ENCODE measurements at regions not wholly inside any gene's neighbourhood (a gene's known extent, or its start where the extent isn't known, plus 50 kb on each side); places are given as distances from the start of the nearest gene placed in this dataset.
A peak's percentile ranks its signal among the peaks of the same experiment; 100 is the strongest.
"Not testable (repeated sequence)": the region's sequence is repeated elsewhere in the genome, so short reads cannot be mapped to it uniquely, and the experiment has no call there.

DNA sequence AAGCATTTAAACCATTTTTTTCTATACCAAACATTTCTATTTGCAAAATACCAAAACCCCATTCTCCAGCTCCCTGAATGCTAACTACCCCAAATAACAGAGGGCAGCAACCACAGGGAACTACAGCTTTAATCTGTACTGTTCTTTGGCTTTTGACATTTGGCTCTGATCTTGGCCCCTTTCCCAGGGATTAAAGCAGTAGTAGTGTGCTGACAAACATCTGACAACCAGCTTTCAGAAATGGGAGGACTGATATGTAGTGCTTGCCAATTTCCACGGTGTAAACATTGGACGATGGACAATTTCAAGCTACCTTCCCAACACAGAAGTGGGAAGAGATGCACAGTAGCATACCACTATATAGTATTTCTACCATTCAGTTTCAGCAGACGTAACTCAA lies 88.4 kb upstream of the TEAD1 start:
- DNase-seq = peak; percentile 7

DNA sequence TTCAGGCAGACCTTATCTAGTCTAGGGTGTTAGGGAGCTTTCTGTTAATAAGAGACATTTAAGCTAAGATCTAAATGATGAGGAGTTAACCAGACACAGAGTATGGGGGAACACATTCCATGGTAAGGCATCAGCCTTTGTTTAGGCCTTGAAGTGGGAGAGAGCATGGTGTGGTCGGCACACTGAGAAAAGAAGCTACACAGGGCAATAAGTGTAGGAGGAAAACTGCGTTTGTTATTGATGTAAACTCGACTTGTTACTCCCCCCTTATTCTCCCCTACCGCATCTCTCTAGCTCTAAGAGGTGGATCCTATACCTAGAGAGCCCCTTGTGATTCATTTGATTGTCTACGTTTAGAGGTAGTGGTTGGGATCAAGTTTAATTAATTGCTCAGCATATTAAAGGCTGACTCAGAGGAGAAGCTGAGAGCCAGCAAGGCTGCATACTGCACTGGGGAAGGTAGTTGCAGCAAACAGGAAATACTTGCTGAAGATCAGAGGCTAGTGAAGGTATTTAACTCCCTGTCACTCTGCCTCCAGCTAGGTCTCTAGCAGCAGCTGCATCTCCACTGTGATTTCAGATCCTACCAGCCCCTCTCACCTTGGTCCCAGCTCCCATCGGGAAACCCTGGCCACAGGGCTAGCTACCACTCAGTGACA lies 86.8 kb upstream of the TEAD1 start:
- DNase-seq = no peak

- no peak for DNase-seq
Observed at GRCh38 chr11:12591706-12592105, 82.5 kb upstream of the TEAD1 start.

DNA sequence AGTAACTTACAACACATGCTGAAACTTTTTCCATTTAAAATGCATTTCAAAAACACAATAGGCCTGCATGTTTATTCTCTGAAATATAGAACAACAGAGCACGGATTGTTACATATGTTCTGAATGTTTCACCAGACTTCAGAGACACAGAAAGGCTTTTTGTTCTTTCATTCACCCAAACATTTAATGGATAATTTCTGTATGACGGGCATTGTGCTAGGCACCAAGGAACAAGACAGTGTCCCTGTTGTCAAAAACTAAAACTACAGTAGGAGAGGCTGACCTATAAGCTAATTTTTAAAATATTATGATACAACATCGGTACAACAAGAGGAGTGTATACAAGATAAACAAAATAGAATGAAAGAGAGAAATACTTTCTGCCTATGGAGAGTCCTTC lies 81.9 kb upstream of the TEAD1 start:
- no peak for DNase-seq

DNA sequence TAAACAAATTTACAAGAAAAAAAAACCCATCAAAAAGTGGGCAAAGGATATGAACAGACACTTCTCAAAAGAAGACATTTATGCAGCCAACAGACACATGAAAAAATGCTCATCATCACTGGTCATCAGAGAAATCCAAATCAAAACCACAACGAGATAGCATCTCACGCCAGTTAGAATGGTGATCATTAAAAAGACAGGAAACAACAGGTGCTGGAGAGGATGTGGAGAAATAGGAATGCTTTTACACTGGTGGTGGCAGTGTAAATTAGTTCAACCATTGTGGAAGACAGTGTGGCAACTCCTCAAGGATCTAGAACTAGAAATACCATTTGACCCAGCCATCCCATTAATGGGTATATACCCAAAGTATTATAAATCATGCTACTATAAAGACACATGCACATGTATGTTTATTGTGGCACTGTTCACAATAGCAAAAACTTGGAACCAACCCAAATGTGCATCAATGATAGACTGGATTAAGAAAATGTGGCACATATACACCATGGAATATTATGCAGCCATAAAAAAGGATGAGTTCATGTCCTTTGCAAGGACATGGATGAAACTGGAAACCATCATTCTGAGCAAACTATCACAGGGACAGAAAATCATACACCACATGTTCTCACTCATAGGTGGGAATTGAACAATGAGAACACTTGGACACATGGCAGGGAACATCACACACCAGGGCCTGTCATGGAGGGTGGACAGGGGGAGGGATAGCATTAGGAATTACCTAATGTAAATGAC lies 79.0 kb upstream of the TEAD1 start:
- DNase-seq = not testable (repeated sequence)

GRCh38 chr11:12598330-12599256 lies 75.6 kb upstream of the TEAD1 start:
- DNase-seq = no peak

DNA sequence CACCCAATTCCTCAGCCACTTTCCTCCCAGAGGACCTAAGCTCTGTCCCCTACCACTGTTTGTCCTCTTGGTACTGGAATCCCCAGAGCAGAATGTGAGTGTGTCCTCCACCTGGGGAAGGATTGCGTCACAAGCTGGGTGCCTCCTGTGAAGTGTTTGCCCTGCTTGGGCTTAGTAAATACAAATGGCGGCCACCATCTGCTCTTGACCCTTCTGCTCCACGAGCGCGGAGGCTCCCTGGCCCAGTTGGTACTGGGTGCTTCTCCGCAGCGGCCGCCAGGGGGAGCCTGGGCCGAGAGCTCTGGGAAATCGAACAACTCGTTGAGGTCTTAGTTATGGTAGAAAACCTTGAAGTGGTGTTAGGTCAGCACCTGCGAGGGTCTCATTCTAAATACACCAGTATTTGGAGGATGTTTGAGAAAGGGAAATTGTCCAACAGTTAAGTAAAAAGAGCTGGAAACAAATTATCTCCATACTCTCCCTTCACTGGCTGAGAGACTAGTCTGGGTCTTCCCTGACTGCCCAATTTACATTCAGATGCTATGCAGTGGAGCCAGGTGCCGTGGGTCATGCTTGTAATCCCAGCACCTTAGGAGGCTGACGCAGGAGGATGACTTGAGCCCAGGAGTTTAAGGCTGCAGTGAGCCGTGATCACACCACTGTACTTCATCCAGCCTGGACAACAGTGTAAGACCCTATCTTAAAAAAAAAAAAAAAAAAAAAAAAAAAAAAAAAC lies 74.6 kb upstream of the TEAD1 start:
- peak; percentile 73 for DNase-seq

DNA sequence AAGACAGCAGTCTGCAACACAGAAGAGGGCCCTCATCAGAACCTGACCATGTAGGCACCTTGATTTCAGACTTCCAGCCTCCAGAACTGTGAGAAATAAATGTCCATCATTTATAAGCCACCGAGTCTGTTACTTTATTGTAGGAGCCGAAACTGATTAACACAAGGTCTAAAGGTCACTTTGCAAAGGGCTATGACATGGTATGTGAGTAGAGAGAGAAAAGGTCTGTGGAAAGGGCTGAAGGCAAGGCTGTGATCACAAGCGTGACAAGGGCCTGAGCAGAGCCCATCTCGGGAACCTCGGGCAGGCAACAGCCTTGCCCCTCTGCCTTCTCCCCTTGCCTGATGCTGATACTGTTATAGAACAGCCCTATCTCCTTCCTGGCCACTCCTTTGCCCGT lies 73.4 kb upstream of the TEAD1 start:
- no peak for DNase-seq

- no peak for DNase-seq
Observed at GRCh38 chr11:12602421-12602820, 71.8 kb upstream of the TEAD1 start.

- no peak for DNase-seq
Observed at GRCh38 chr11:12603143-12604088, 70.8 kb upstream of the TEAD1 start.

DNA sequence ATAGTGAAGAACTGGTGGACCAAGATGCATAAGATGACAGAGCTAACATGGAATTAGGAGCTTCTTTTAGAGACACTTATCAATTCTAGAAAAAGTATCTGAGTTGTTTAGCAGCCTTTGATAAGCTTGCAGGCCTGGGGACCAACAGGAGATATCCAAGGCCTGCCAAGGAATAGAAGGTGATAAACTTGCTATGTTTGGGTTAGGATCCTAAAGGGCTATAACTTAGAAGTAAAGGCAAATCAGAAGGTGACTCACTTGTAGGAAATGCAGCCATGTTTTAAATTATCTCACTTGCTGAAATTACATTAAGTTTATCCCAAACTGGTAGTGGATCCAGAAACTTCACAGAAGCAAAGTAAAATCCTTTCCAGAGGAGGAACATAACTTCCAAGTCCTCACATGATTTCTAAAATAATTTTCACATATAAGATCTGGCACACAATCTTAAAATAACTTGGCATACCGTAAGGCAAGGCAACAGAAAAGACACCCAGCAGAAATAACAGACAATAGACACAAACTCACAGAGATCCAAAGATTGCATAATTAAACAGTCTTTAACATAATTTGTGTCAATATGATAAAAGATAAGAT lies 69.6 kb upstream of the TEAD1 start:
- DNase-seq = no peak

DNA sequence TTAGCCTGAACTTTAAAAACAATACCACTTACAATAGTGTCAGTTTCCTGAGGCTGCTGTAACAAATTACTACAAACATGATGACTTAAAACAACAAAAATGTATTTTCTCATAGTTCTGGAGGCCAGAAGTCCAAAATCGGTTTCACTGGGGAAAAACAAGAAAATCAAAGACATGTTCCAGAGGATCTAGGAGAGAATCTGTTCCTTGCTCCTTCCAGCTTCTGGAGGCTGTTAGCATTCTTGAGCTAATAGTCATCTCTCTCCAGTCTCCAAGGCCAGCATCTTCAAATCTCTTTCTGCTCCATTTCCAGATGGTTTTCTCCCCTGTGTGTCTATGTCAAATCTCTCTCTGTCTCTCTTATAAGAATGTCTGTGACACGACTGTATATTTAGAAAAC lies 67.6 kb upstream of the TEAD1 start:
- DNase-seq = no peak

- DNase-seq = not testable (repeated sequence)
Observed at GRCh38 chr11:12608678-12609077, 65.5 kb upstream of the TEAD1 start.

GRCh38 chr11:12611352-12611751 lies 62.9 kb upstream of the TEAD1 start:
- DNase-seq = no peak

- DNase-seq = no peak
Observed at GRCh38 chr11:12617632-12618031, 56.6 kb upstream of the TEAD1 start.

DNA sequence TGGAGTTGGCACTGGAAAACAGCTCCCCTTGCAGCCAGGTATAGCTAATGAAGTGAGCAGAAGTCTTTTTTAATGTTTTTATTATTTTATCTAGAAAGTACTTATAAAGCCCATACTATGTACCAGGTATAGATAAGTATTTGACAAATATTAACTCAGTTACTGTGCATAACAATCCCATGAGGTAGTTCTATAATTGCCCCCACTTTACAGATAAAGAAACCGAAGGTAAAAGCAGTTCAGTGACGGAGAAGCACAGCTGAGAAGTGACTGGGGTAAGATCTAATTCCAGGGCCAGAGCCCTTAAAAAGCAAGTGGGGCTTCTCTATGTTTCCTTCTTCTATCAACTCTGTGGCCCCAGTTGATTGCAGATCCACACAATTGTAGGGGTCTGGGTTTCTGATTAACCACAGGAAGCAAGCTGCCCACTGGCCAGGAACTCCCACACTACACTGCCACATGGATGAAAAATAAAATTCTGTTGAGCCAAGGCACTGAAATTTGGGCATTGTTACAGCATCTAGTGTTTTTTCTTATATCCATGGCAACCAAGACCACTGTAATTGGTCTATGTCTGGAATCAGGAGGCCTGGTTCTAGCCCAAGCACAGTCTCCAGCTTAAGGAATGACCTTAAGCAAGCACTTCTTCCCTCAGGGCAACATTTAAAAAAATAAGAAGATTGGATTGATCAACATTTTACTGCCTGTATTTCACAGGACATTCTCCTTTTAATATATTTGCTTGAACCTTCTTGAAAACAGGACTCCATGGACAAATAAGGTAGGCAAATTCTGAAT lies 55.3 kb upstream of the TEAD1 start:
- no peak for DNase-seq

DNA sequence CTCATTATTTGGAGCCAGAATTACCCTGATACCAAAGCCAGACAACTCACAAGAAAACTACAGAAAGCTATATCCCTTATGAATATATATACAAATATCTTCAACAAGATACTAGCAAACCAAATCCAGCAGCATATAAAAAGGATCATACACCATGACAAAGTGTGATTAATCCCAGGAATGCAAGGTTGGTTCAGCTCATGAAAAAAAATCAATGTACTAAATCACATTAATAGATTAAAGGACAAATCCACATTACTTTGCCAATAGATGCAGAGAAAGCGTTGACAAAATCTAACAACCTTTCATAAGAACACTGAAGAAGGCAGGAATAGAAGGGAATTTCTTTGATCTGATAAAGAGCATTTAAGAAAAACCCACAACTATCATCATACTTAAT lies 50.4 kb upstream of the TEAD1 start:
- DNase-seq = no peak

Measured in DMS153 (cell line).